Endodermal cell (in vitro differentiated cells): ENCODE measurements at regions not wholly inside any gene's neighbourhood (a gene's known extent, or its start where the extent isn't known, plus 50 kb on each side); places are given as distances from the start of the nearest gene placed in this dataset.
"Not testable (repeated sequence)": the region's sequence is repeated elsewhere in the genome, so short reads cannot be mapped to it uniquely, and the experiment has no call there.

Source experiments
- DNase-seq: peaks from one replicate; pipeline ENCODE4 v3.0.0-alpha.2; 2017
- H3K27ac ChIP-seq: 2 replicates; pipeline ENCODE4 v1.5.1; 2013; ENCODE audit warnings: mild to moderate bottlenecking, low read depth, low read length, moderate library complexity
- H3K27me3 ChIP-seq: 2 replicates; pipeline ENCODE4 v1.6.1; 2013; ENCODE audit warnings: mild to moderate bottlenecking, low read length, moderate library complexity; ENCODE audit not compliant: insufficient read depth, control insufficient read depth, poor library complexity, severe bottlenecking
- H3K36me3 ChIP-seq: 2 replicates; pipeline ENCODE4 v1.7.0; 2013; ENCODE audit warnings: mild to moderate bottlenecking, low read length, moderate library complexity; ENCODE audit not compliant: control insufficient read depth, insufficient read depth
- H3K4me1 ChIP-seq: one replicate; pipeline ENCODE4 v1.7.0; 2013; ENCODE audit warnings: low read length; ENCODE audit not compliant: control insufficient read depth, insufficient read depth
- H3K4me3 ChIP-seq: 2 replicates; pipeline ENCODE4 v1.5.1; 2013; ENCODE audit warnings: mild to moderate bottlenecking, low read length, moderate library complexity
- H3K9ac ChIP-seq: 2 replicates; pipeline ENCODE4 v1.6.1; 2013; ENCODE audit warnings: mild to moderate bottlenecking, low read length, moderate library complexity; ENCODE audit not compliant: poor library complexity, severe bottlenecking; ENCODE audit errors: extremely low read depth
- H3K9me3 ChIP-seq: 2 replicates; pipeline ENCODE4 v1.6.1; 2013; ENCODE audit warnings: mild to moderate bottlenecking, low read length, moderate library complexity; ENCODE audit not compliant: control insufficient read depth
- H3K27ac Mint-ChIP-seq: 2 replicates; pipeline ENCODE4 v1.8.0; 2020; ENCODE audit warnings: mixed read lengths
- H3K27me3 Mint-ChIP-seq: 2 replicates; pipeline ENCODE4 v1.8.0; 2021; ENCODE audit warnings: mild to moderate bottlenecking, mixed read lengths; ENCODE audit not compliant: insufficient read depth
- H3K36me3 Mint-ChIP-seq: 2 replicates; pipeline ENCODE4 v1.8.0; 2020; ENCODE audit warnings: low read depth, mixed read lengths
- H3K4me1 Mint-ChIP-seq: 2 replicates; pipeline ENCODE4 v1.8.0; 2020; ENCODE audit warnings: mixed read lengths
- H3K4me3 Mint-ChIP-seq: 2 replicates; pipeline ENCODE4 v1.8.0; 2020; ENCODE audit warnings: mild to moderate bottlenecking, moderate library complexity, mixed read lengths
- H3K9me3 Mint-ChIP-seq: 2 replicates; pipeline ENCODE4 v1.8.0; 2020; ENCODE audit warnings: mild to moderate bottlenecking, mixed read lengths
- CTCF ChIP-seq: fragments of 200-600 bp; sonication (generic); conservative IDR thresholded peaks from 2 replicates; pipeline ENCODE4 v1.5.0; 2021; ENCODE audit warnings: antibody characterized with exemption, mild to moderate bottlenecking
- WGBS, 2 experiments: methylation state at CpG; one replicate each; pipeline versions ENCODE4 v1.1.5 to v1.1.7; 2013; ENCODE audit warnings: missing lambda C conversion rate in 2 of 2, mixed read lengths in 1 of 2; ENCODE audit not compliant: insufficient coverage in 1 of 2, insufficient read length in 1 of 2; 5-methylcytosine and 5-hydroxymethylcytosine counted together

- 80 to 93% methylated on average over 1 to 10 of the region's 10 CpGs for WGBS, 2 experiments
- DNase-seq, result no peak
- H3K27me3 ChIP-seq, result no peaks in the 10 kb centered on the region
- no peaks in the 10 kb centered on the region for H3K36me3 ChIP-seq
- Mint-ChIP-seq H3K27ac (no peak overlapping the region), H3K4me1 (no peaks in the 10 kb centered on the region), H3K9me3 (no peaks in the 10 kb centered on the region), H3K27me3 (no peaks in the 10 kb centered on the region), H3K4me3 (no peak overlapping the region), H3K36me3 (no peaks in the 10 kb centered on the region)
- no peak overlapping the region for H3K9ac ChIP-seq
- H3K27ac ChIP-seq, result no peak overlapping the region
- H3K4me3 ChIP-seq, result no peak overlapping the region
- H3K4me1 ChIP-seq, result no peaks in the 10 kb centered on the region
- H3K9me3 ChIP-seq, result no peaks in the 10 kb centered on the region
- no peak for TF ChIP-seq CTCF
Measured at GRCh38 chr10:42991442-42992098, 85.3 kb upstream of the RET start.

- Histone ChIP-seq H3K36me3 (no peaks in the 10 kb centered on the region), H3K9ac (no peak overlapping the region), H3K27ac (no peak overlapping the region), H3K9me3 (no peaks in the 10 kb centered on the region), H3K4me1 (no peaks in the 10 kb centered on the region), H3K27me3 (no peaks in the 10 kb centered on the region), H3K4me3 (no peak overlapping the region)
- Mint-ChIP-seq H3K27me3 (no peaks in the 10 kb centered on the region), H3K27ac (no peak overlapping the region), H3K4me1 (no peaks in the 10 kb centered on the region), H3K36me3 (no peaks in the 10 kb centered on the region), H3K4me3 (no peak overlapping the region), H3K9me3 (no peaks in the 10 kb centered on the region)
- TF ChIP-seq CTCF, result no peak
- WGBS, 2 experiments, result 89 to 99% methylated on average over 9 to 12 of the region's 12 CpGs
- no peak for DNase-seq
Measured at GRCh38 chr10:42992156-42992956, 84.5 kb upstream of the RET start.

DNA sequence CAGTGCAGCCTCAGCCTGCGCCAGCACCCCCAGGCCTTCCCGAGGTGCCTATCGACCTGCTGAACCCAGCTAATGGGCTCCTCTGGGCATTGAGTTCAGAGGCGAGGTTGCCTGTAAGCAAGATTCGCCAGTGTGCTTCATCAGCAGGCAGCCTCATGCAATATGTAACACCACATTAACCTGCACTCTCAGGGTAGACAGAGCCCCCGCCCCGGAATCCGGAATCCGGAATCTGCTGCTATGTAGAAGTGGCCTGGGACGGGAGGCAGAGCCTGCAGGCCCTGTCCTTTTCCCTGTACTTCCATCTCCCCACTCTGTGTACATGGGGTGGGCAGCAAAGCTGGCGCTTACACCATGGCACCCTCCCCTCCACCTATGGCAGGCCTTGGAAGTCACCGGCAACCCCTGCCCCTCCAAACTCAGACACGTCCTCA lies 83.9 kb upstream of the RET start:
- Mint-ChIP-seq H3K9me3 (no peaks in the 10 kb centered on the region), H3K27me3 (no peaks in the 10 kb centered on the region), H3K4me3 (no peak overlapping the region), H3K27ac (no peak overlapping the region), H3K4me1 (no peaks in the 10 kb centered on the region), H3K36me3 (no peaks in the 10 kb centered on the region)
- 91 to 94% methylated on average over 9 to 13 of the region's 13 CpGs for WGBS, 2 experiments
- Histone ChIP-seq H3K4me3 (no peak overlapping the region), H3K27me3 (no peaks in the 10 kb centered on the region), H3K9ac (no peak overlapping the region), H3K9me3 (no peaks in the 10 kb centered on the region), H3K36me3 (no peaks in the 10 kb centered on the region), H3K27ac (no peak overlapping the region), H3K4me1 (no peaks in the 10 kb centered on the region)
- no peak for DNase-seq
- no peak for TF ChIP-seq CTCF

DNA sequence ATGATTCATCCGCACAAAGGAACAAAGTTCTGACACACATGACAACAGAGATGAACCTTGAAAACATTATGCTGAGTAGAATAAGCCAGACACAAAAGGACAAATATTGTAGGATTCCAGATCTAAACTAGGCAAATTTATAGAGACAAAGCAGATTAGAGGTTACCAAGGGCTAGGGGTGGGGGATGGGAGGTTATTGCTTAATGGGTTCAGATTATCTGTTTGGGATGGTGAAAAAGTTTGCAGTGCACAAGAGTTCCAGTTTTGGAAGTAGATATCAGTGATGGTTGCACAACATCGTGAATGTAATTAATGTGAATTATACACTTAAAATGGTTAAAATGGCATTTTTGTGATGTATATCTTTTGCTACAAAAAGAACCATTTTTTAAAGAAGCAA lies 82.0 kb upstream of the RET start:
- H3K9me3 Mint-ChIP-seq, H3K4me1 Mint-ChIP-seq, H3K27me3 ChIP-seq, H3K9me3 ChIP-seq, H3K27ac ChIP-seq, H3K9ac ChIP-seq, H3K27ac Mint-ChIP-seq, H3K36me3 Mint-ChIP-seq, H3K27me3 Mint-ChIP-seq, H3K4me1 ChIP-seq, H3K4me3 ChIP-seq, DNase-seq, H3K36me3 ChIP-seq, H3K4me3 Mint-ChIP-seq: not testable (repeated sequence)
- 100% methylated on average over 1 of the region's 2 CpGs; no CpG with 5 or more reads in 1 of the 2 experiments for WGBS, 2 experiments
